Upper lobe of right lung (tissue), 1 donor: ENCODE measurements at regions not wholly inside any gene's neighbourhood (a gene's known extent, or its start where the extent isn't known, plus 50 kb on each side); places are given as distances from the start of the nearest gene placed in this dataset.

ENCODE experiments used
- ATAC-seq: fragments of 200-7000 bp; cut with Tn5 transposase; one replicate; pipeline ENCODE4 v1.9.1; 2020; ENCODE audit warnings: mild to moderate bottlenecking, moderate library complexity
- DNase-seq: peaks from one replicate; pipeline ENCODE4 v3.0.0-alpha.2; 2020
- H3K27ac ChIP-seq: fragments of 200-600 bp; one replicate; pipeline ENCODE4 v1.8.0; 2022
- H3K27me3 ChIP-seq: fragments of 200-600 bp; one replicate; pipeline ENCODE4 v1.8.0; 2022; ENCODE audit warnings: mild to moderate bottlenecking
- H3K36me3 ChIP-seq: fragments of 200-600 bp; one replicate; pipeline ENCODE4 v1.8.0; 2022
- H3K4me1 ChIP-seq: fragments of 200-600 bp; one replicate; pipeline ENCODE4 v1.8.0; 2022
- H3K4me3 ChIP-seq: fragments of 200-600 bp; one replicate; pipeline ENCODE4 v1.8.0; 2022; ENCODE audit warnings: mild to moderate bottlenecking
- H3K9me3 ChIP-seq: fragments of 200-600 bp; one replicate; pipeline ENCODE4 v1.8.0; 2022
- CTCF ChIP-seq: fragments of 200-600 bp; IDR thresholded peaks from one replicate; pipeline ENCODE4 v1.8.0; 2022; ENCODE audit warnings: antibody characterized with exemption
- intact Hi-C: fragments of 100-400 bp; cut with DNase I; formaldehyde crosslinking; loops from one replicate; pipeline ENCODE4 v1.11.0; 2022
- donor health status: DM: no; HTN: yes; CAD: no; lungs with severe emphysema.

GRCh38 chr5:33370466-33370859 is 70.3 kb upstream of the TARS1 start:
- Histone ChIP-seq H3K27me3 (no peaks in the 10 kb centered on the region), H3K9me3 (no peaks in the 10 kb centered on the region), H3K36me3 (no peaks in the 10 kb centered on the region), H3K4me3 (no peak overlapping the region), H3K27ac (no peak overlapping the region), H3K4me1 (no peaks in the 10 kb centered on the region)
- ATAC-seq (no peak), DNase-seq (no peak)
- intact Hi-C loops: no loop called here
- no peak for TF ChIP-seq CTCF

- TF ChIP-seq CTCF: no peak
- H3K27me3 ChIP-seq: no peaks in the 10 kb centered on the region
- ATAC-seq (no peak), DNase-seq (no peak)
- no peaks in the 10 kb centered on the region for H3K36me3 ChIP-seq
- no peaks in the 10 kb centered on the region for H3K4me1 ChIP-seq
- H3K4me3 ChIP-seq: no peak overlapping the region
- no peak overlapping the region for H3K27ac ChIP-seq
- no peaks in the 10 kb centered on the region for H3K9me3 ChIP-seq
- intact Hi-C loops: no loop called here
Measured at GRCh38 chr5:33371660-33372059, 69.1 kb upstream of the TARS1 start.

GRCh38 chr5:33372721-33373472 is 67.9 kb upstream of the TARS1 start:
- Histone ChIP-seq H3K27ac (no peak overlapping the region), H3K9me3 (no peaks in the 10 kb centered on the region), H3K36me3 (no peaks in the 10 kb centered on the region), H3K4me3 (no peak overlapping the region), H3K27me3 (no peaks in the 10 kb centered on the region), H3K4me1 (no peaks in the 10 kb centered on the region)
- no peak for DNase-seq
- ATAC-seq: no peak
- TF ChIP-seq CTCF: no peak
- intact Hi-C loops: no loop called here

- intact Hi-C loops: no loop called here
- DNase-seq: no peak
- no peak for ATAC-seq
Measured at GRCh38 chr5:33375900-33376299, 64.9 kb upstream of the TARS1 start.

GRCh38 chr5:33379757-33380156 is 61.0 kb upstream of the TARS1 start:
- ATAC-seq: peak; percentile 79

More at GRCh38 chr5:33375900-33376299, 64.9 kb upstream of the TARS1 start:
- Histone ChIP-seq H3K9me3 (no peaks in the 10 kb centered on the region), H3K27me3 (no peaks in the 10 kb centered on the region), H3K27ac (no peak overlapping the region), H3K4me3 (no peak overlapping the region), H3K36me3 (no peaks in the 10 kb centered on the region), H3K4me1 (no peaks in the 10 kb centered on the region)
- TF ChIP-seq CTCF: no peak

More at GRCh38 chr5:33379757-33380156, 61.0 kb upstream of the TARS1 start:
- Histone ChIP-seq H3K9me3 (no peaks in the 10 kb centered on the region), H3K27me3 (no peaks in the 10 kb centered on the region), H3K36me3 (no peaks in the 10 kb centered on the region), H3K27ac (no peak overlapping the region), H3K4me3 (no peak overlapping the region), H3K4me1 (no peaks in the 10 kb centered on the region)
- intact Hi-C loops: no loop called here
- DNase-seq: no peak
- TF ChIP-seq CTCF: peak; percentile 47
